G401.6 (cell line): ENCODE measurements at regions not wholly inside any gene's neighbourhood (a gene's known extent, or its start where the extent isn't known, plus 50 kb on each side); places are given as distances from the start of the nearest gene placed in this dataset.
"Not testable (repeated sequence)": the region's sequence is repeated elsewhere in the genome, so short reads cannot be mapped to it uniquely, and the experiment has no call there.

Source experiments
- FAIRE-seq: peaks from 2 replicates; lab custom pipeline; 2012; peaks lifted over from hg19 to GRCh38; lab: Jason Lieb, UNC

DNA sequence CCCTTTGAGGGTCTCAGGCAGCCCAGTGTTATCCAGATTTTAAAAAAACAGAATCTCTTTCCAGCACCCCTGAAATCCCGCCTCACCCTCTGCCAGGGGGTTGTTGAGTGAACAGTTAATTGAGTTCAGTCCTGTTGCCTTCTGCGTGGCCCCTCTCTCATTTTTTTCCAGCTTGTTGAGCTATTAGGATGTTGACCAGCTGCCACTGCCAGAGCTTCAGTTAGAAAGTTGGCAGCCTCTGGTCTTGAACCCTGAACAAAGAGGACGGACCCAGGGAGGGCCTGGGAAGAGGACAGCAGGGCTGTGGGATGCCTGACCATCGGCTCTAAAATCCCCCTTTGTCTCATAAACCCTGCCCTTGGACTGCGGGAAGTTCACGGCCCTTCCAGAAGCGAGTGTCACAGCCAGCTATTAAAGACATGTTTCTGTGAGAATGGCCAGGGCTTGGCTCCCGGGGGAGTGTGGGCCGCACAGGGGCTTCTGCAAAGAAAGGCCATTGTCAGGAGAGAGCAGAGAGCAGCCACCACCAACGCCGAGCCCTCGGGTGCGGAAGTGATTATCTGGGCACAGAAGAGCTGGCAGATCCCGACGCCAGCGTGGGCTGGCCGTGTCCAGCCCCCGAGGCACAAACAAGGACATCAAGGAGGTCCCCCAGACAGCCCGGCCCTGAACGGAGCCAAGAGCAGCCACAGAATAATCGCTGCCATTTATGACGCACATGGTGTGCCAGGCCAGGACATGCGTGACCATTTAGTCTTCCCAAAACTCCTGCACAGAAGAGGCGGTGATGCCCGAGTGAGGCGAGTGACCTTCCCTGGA, 189.0 kb downstream of the ANKRD60 start:
- no peak for FAIRE-seq

DNA sequence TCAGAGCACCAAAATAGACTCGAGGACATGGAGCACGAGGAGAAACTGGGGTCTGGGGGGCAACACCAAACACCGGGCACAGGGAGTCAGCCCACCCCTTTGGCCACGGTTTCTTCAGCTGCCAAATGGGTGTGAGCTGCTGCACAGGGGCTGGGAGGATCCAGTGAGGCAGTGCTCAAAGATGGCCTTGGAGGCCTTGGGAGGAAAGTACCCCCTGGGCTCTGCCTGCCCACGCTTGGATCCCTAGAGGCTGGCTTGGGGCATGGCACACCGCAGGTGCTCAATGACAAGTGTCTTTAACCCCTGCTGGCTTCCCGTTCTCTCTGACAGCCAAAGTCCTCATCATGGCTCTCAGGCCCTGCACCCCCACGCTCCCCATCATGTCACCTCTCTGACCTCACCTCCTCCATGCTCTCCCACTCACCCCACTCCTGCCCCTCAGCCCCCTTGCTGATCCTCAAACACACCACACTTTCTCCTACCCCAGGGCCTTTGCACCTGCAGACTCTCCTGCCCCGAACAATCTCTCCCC, 190.3 kb downstream of the ANKRD60 start:
- no peak for FAIRE-seq

DNA sequence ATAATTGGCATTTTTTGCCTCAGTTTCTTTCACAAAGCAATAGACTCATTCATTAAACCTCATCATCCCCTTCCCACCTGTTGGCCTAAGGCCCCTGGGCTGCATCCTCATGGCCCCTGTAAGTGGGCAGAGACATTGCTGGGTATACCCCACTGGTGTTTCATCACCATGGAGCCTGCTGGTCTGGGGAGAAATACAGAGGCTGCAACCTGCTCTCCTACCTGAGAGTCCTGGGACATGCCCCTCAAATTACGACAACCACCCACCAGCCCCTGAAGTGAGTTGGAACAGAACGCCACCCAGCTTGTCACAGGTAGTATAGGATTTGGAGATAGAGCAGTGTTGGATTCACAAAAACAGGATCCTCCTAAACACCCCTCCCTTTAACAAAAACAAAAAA, 190.8 kb downstream of the ANKRD60 start:
- no peak for FAIRE-seq

DNA sequence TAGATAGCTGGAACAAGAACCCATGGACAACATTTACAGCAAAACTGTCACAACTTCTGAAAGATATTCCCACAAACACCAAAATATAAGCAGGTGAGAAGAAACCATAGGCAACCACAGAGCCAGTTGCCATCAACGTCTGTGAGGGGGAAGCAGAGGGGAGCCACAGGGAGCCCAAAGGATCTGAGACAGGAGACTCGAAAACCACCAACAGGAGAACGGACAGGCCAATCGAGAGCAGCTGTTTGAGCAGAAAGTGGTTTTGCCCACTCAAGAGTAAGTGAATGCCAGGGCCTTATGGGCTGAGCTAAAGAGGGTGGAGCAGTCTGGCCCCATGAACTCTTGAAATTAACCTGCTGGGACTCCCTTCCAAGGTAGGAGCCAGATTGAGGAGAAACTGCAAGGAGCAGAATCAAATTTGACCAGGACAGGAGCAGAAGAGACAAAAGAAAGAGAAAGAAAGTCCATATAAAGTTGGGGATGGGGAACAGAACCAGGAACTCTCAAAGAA, 195.4 kb downstream of the ANKRD60 start:
- FAIRE-seq: no peak

DNA sequence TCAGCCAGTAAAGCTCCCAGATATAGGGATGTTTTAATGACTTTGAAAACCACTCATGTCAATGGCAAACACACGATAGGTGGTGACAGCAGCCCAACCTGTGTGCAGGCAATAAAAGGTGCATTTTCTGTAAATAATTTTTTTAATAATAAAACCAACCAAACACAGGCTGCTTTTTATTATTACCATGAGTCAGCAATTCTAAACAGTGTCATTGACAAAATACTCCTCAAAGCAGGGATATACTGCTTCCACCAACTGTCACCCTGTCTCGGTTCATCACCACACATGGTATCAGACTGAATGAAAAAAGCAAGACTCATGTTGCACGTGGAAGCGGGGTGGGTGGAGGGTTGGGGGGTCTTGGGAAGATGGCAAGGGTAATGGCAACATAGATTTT, 195.9 kb downstream of the ANKRD60 start:
- no peak for FAIRE-seq

DNA sequence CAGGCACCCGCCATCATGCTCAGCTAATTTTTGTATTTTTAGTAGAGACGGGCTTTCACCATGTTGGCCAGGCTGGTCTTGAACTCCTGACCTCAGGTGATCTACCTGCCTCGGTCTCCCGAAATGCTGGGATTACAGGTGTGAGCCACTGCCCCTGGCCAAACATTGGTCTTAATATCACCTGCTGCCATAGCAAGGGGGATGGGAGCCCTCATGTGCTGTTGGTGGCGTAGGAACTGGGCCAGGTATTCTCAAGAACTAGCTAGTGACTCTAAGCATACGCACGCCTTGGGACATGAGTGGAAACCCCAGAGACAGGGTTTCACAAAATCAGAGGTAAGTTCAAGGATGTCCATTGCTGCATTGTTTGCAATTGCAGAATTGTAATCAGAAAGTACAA, 197.1 kb downstream of the ANKRD60 start:
- not testable (repeated sequence) for FAIRE-seq

DNA sequence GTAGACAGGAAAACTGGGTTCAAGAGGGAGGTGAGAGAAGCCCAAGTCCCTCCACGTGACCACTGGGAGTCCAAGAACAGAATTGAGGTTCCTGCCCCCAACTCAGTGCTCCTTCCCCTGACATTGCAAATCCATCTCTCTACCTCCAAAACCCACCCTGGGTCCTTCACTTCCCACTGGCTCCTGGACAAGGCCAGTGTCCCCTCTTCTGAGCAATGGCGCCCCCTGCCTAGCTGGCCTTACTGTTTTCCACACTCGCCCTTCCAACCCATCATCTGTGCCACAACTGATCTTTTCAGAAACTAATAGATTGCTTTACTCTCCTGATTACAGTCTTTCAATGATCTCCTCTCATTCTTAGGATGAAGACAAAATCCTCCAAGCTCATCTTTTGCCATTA, 200.3 kb downstream of the ANKRD60 start:
- no peak for FAIRE-seq

DNA sequence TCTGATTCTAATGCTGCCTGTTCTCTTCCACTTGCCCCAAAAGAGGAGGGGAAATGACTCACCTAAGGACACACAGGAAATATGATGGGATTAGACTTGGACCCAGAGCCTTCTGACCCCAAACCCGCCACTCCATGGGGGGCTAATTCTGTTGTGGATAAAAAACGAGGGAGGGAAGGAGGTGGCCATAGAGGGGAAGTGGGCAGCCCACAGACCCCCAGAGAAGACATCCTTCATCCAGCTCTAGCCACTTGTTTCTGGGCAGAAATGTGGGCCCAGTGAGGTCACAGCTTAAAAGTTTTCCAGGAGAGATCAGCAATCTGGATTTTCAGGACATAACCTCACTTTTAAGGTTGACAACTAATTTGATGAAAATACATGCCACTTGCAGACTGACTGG, 202.1 kb downstream of the ANKRD60 start:
- FAIRE-seq: no peak

DNA sequence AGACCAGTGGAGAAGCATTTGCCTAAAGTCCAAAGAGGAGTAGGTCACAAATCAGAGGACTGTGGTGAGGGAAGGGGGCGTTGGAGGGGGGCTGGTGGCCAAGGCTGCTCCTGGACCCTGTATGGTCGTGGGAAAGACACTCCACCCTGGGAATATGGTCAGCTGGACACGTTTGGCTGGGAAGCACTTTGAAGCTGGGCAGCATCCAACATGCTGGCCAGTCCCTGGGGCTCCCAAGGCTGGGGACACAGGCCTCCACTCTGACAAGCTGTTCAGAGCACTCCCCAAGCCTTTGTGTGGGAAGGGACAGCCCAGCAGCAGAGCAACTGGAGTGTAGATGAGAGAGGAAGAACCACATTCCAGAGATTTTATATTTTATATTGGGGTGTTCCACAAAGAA, 203.2 kb downstream of the ANKRD60 start:
- no peak for FAIRE-seq

DNA sequence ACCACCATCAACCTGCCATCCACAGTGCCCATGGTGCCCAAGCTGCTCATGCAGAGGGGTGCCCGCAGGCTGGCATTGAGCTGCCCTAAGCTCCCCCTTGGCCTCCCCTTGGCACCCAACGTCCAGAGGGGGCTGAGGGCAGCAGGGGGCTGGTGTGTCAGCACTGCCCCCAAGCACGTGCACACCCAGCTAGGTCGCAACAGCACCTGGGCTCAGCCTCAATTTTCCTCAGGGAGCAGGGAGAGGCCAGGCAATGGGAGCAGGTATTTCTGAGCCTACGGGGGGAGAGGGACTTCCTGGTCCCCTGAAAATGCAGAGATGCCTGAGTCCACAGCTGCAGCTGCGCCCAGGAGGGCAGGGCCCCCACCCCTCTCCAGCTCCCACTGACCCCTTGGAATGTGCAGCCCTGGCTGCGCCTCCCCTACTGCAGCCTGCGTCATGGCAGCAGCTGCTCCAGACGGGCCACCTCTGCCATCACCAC, 204.2 kb downstream of the ANKRD60 start:
- FAIRE-seq: no peak

DNA sequence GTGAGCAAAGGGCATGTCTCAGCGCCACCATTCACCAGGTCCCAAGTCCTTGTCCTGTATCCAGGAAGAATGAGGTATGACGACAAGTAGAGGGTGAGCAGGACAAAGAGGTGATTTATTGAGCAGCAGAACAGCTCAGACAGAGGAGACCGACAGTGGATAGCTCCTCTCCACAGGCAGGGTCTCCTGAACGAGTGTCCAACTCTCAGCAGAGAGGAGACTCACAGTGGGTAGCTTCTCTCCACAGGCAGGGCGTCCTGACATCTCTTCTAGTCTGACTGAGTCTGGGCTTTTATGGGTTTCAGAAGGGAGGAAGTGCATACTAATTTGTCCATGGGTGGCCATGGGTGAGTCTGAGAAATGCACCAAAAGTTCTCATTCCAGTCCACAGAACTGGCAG, 204.7 kb downstream of the ANKRD60 start:
- FAIRE-seq: no peak

DNA sequence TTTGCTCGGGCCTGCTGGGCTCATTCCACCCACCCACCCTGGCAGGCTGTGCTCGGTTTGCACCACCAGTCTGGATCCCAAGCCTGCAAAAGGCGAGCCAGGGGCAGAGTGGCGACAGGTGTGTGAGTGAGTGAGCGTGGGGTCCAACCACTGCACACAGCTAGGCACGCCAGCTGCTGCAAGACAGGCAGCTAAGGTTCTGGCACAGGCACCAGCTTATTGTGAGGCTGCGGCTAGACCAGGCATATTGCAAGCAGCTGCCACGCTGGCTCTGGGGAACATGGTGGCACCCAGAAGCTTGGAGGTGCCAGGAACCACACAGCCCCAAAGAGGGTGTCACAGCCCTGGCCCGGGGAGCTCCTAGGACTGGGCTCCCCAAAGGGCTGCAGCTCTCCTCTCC, 205.1 kb downstream of the ANKRD60 start:
- FAIRE-seq: no peak

DNA sequence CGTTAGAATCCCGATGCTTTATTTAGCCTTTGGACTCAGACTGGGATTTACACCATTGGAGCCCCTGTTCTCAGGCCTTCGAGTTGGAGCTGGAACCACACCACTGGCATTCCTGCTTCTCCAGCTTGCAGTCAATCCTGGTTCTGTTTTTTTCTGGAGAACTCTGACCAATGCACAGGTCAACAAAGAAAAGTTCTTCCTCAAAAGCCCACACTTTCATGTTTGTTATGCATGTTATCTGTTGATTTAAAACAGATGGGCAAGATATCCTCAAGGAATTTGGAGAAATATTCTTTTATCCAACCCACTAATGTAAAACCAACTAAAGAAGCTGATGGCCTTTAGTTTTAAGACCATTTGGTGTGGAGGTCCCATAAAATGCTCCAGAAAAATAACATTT, 205.7 kb downstream of the ANKRD60 start:
- no peak for FAIRE-seq

DNA sequence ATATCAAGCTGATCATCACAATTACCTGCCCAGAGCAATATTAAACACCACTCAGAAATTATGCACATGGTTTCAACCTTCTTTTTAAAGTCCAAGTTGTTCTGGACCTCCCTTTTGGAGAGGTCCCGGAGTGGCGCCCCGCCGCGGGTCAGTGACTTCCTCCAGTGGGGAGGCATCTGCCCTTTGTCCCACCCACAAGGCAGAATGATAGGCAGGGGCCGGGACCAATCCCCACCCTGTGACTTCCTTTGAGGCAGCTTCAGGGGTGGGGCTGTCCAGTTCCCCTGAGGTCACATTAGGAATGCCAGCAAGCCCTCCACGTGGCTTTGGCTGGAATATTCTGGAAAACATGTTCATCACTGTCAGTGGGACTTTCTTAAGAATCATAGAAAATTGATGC, 207.0 kb downstream of the ANKRD60 start:
- FAIRE-seq: no peak

DNA sequence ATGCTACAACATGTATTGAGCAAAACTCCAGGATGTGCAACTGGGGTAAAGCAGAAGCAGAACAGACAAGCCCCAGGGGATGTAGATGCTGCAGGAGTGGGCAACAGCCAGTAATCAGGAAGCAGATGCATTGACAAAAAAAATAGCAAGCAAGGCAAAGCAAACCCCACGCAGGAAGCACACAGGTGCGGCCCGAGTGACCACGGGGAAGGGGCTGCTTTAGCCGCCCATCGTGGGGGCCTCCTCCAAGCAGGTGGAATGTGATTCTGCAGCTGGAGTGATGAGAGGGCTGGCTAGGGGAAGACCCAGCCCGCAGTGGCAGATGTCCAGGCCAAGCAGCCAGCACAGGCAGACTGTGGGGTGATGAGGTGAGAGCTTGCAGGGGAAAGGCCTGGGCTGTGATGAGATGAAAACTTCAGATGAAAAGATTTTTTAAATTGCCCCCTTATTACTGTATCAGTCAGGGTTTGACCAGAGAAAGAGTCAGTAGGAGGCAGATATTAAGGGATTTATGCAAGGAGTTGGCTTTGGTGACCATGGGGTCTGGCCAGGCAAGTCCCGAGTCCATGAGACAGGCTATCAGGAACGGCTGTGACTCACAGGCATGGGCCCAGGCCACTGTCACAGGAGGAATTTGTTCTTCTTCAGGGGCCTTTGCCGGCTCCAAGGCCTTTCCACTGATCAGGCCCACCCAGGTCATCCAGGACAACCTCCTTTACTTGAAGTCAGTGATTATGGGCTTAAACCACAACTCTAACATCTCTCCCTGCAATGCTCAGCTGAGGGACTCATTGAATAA, 207.6 kb downstream of the ANKRD60 start:
- FAIRE-seq: no peak

DNA sequence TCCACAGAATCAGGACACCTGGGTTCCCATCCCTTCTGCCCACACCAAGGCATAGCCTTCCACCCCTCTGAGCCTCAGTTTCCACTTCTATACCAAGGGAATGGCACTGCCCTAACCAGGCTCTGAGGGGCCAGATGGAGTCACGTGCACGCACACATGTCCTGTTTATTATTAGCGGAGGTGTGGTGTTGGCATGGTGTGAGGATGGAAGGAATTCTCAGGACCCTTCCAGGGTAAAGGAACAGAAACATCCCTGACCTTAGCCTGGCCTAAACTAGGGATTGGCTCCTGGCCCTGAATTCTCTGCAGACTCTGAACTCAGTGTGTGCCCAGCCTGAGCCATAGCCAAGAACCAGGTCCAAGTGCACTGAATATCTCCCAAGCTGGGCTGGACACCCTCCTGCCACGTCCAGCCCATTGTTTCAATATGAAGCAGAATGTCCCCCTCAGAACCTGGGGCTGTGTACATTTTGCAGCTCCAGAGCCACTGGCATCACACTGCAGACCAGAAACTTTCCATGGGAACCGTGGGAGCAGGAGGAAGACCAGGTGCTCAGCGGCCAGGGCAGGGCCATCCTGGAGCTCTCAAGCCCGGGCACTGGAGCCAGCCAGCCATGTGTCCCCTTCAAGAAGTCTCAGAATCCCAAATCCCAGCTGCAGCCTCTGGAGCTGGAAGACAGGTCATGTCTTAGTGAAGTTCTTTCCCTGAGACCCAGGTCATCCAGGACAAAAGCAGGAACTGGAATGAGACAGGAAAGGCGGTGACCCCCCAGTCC, 208.4 kb downstream of the ANKRD60 start:
- no peak for FAIRE-seq

DNA sequence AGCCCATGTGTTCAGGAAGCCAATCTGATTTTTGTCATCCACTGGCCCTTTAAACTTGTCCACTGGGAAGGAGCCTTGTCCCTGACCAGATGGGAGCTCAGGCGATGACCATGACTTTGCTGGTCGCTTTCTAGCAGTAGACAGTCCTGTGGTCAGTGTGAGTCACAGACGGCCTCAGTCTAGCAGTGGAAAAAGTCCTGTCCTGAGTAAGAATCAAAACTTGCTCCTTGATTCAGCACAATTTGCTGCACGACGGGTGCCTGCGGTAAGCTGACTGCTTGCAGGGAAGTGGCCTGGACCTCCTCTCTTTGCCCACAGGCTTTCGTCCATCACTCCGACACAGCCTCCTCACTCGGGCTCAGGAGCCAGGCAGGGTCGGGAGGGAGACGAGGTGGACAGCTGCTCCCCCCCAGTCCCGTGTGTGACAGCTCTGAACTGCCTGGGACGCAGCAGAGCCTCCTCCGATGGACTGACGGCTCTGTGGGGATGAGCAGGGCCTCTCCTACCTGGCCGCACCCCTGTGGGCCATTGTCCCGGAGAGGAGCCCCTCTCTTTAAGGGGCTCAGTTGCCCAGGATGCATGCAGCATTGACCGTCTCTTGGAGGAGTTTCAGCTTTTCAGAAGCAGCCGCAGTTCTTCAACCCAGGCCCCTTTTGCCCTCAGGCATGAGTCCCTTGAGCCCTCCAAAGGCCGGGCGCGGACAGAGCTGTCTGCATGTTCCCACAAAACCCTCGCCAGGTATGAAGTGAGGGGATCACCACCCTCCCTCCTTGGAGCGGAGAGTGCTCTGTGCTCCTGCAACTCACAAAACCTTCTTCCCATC, 209.2 kb downstream of the ANKRD60 start:
- no peak for FAIRE-seq

DNA sequence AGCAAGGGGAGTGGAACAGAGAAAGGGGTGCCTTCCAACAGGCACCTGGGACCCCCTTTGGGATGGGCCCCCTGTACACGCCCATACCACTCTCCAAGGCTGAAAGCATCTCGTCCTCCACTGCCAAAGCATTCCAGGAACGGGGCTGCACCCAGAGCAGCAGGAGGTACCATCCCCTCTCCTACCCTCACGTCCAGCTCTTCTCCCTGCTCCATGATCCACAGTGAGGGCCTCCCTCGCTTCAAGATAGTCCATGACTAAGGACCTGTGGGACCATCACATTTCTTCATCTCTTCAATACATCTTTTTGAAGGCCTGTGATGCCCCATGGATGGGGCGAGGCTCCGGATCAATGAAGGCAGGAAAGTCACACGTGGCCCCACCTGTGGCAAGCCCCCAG, 209.9 kb downstream of the ANKRD60 start:
- FAIRE-seq: no peak

DNA sequence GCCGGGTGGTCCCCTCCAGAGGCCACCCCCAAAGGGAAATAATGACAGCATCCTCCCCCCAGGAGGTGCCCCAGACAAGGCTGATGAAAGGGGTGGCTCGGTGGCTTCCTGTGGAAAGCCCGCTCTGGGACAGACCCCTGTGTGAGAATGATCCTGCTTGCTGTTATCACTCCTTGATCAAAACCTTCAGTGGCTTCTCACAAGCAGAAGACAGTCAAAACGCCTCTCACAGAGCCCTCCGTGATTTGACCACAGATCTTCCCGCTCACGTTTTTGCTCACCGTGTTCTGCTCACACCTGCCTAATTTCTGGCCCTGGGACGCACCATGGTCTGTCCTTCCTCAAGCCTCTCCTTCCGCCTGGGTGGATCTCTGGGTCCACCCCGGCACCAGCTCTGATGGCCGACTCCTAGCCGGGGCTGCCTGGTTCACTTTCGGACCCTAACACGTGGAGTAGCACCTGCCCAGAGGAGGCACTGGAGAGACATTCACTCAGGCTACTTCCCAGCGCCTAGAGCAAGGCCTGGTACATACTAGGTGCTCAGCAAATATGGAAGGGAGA, 210.4 kb downstream of the ANKRD60 start:
- no peak for FAIRE-seq

DNA sequence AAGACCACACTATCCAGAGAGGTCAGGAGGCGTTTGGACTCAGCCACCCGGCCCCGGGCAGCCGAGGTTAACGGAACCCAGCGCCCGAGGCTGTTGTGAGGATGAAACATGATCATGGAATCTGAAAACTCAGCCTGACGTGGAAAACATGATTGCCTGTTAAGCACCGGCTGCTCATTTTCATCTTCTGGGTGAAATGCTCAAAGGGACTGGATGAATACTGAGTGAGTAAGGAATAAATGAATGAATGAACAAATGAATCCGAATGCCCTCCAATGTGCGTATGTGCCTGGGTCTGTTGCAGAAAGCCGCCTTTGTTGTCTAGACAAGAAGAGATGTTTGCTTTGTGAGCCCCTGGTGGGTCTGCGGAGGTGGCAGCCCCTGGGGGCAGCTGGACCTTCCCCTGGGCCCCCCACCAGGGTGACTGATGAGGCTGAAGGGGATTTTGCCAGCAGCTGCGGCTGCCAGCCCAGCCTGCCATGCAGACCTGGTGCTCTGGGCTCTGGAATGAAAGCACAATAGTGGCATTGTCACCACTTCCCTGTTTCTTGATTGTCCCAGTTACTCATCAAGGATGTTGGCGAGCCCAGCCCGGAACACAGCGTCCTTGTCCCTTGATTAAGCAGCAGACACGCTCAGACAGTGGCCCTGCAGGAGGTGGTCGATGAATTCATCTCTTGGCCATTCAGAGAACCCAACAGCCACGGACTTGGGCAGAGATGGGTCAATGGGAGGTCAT, 211.1 kb downstream of the ANKRD60 start:
- no peak for FAIRE-seq
